HG03342 (cell line): ENCODE measurements at regions not wholly inside any gene's neighbourhood (a gene's known extent, or its start where the extent isn't known, plus 50 kb on each side); places are given as distances from the start of the nearest gene placed in this dataset.
"Not testable (repeated sequence)": the region's sequence is repeated elsewhere in the genome, so short reads cannot be mapped to it uniquely, and the experiment has no call there.

ENCODE experiments used
- ATAC-seq: cut with Tn5 transposase; IDR thresholded peaks from one replicate; pipeline ENCODE4 v1.9.1; 2021; ENCODE audit warnings: mild to moderate bottlenecking, moderate library complexity; ENCODE audit not compliant: unreplicated experiment

DNA sequence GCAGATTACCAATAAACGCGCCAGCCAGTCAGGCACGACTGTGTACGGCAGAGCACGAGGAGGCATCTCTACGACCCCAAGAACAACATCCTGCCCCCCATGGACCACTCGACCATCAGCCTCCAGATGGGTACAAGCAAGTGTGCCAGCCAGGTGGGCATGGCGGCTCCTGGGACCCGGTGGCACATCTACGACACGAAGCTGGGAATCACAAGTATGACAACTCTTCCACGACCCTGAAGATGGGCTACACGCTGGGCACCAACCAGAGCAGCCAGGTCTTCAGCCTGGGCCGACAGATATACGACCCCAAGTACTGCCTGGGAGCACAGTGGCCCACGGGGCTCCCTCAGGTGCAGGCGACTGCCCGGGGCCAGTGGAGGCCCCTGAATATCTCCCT is 217.6 kb downstream of the POTED start:
- ATAC-seq: no peak

DNA sequence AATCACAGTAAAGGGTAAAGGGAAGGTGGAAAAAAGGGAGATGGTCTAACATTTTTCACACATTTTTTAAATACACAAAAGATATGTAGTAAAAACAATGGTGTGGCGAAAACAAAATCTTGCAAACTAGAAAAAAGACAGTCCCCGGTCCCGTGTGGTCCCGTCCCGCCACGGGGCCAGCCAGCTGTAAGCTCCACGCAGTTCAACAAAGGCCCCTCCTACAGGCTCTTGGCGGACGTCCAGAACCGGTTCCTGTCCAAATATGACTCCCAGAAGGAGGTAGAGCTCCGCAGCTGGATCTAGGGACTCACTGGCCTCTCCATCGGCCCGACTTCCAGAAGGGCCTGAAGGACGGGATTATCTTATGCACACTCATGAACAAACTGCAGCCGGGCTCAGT is 216.9 kb downstream of the POTED start:
- not testable (repeated sequence) for ATAC-seq

DNA sequence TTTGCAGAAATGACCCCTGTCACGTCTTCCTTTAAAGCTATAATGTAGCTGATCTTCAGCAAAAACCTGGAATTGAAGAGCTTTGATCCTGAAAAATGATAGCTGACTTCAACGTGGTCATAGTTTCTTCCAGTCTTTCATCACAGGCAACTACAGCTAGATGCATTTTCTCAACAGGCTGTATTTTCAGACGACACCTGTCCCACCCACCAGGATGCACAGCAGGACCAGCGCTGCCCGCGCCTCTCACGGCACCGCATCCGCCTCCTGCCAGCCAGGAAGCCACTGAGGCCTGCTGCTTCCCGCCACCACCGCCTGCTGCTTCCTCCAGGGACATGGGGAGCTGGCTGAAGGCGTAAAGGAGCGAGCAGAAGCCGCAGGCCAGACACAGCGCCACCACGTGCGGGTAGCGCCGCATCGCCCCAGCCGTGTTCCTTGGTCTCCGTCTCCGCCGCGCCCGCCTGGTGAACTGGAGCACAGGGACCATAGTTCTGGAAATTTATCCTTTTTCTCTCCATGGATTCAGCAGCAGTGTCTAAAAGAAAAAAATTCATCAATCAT is 215.7 kb downstream of the POTED start:
- ATAC-seq: not testable (repeated sequence)

- ATAC-seq: not testable (repeated sequence)
Measured at GRCh38 chr21:13820286-13820685, 210.7 kb downstream of the POTED start.

DNA sequence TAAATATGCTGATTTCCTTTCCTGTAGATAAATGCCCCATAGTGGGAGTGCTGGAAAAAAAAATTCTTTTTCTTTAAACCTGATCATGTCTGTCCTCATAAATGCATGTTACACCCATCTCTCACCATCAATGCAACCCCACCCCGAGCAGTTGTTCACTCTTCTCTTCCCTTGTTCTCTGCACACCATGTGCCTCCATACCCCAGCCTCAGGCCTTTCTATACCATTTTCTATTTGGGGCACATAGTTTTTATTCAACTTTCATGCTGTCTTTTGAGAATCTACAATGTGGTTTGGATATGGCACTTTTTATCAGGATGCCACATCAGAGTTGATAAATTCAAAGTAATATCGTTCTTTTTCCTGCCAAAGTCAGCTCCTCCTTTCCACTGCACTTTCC is 202.6 kb downstream of the POTED start:
- not testable (repeated sequence) for ATAC-seq

- not testable (repeated sequence) for ATAC-seq
Measured at GRCh38 chr21:13810559-13810958, 201.0 kb downstream of the POTED start.

DNA sequence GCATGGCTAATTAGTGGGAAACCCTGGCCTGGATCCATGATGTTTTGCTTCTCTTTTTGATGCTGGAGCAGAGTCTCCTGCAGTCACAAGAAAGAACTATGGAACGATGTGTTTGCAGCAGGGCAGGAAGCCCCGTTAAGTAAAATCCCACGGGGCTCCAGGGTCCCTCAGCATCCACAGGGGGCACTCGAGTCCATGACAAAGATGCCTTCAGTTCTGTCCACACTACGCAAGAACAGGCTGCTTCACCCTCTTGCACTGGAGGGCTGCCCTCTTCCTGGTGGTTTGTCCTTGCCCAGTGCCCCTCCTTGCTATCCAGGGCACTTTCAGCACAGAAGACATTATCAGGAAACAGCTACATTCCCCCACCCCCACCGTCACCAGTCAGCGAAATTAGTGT is 196.9 kb downstream of the POTED start:
- not testable (repeated sequence) for ATAC-seq

- ATAC-seq: not testable (repeated sequence)
Measured at GRCh38 chr21:13802757-13803156, 193.2 kb downstream of the POTED start.
